AG09319 (cell line): ENCODE measurements at regions not wholly inside any gene's neighbourhood (a gene's known extent, or its start where the extent isn't known, plus 50 kb on each side); places are given as distances from the start of the nearest gene placed in this dataset.
"Not testable (repeated sequence)": the region's sequence is repeated elsewhere in the genome, so short reads cannot be mapped to it uniquely, and the experiment has no call there.

ENCODE experiments used
- DNase-seq: peaks from one replicate; pipeline ENCODE4 v3.0.0-alpha.2; 2010; ENCODE audit warnings: low read depth; ENCODE audit errors: extremely low read depth
- TF ChIP-seq, protein P1 (sequence below): IDR thresholded peaks from 2 replicates; pipeline ENCODE4 v1.5.1; 2011; ENCODE audit warnings: low read depth, mild to moderate bottlenecking, inconsistent platforms, low read length, moderate library complexity

DNA sequence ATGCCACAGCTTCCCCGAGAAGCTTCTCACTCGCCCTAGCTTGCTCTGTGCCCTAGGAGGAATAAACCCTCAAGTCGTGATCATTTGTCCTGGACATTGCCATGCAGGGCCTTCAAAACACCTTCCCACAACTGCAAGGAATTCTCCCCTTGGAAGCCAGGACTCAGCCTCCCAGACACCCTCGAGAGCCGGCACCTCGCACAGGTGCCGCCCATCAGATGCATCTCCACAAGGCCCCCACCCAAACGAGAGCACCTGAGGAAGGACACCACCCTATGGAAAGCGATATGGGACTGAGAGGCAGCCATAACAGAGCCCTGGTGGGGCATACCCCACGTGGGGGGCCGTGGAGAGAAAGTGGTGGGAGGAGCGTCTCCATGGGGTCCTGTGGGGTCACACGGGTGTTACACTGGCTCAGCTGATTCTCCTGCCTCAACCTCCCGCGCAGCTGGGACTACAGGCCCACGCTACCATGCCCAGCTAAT lies 77.6 kb upstream of the FOXK1 start:
- no peak for DNase-seq
- TF ChIP-seq, protein P1, sequence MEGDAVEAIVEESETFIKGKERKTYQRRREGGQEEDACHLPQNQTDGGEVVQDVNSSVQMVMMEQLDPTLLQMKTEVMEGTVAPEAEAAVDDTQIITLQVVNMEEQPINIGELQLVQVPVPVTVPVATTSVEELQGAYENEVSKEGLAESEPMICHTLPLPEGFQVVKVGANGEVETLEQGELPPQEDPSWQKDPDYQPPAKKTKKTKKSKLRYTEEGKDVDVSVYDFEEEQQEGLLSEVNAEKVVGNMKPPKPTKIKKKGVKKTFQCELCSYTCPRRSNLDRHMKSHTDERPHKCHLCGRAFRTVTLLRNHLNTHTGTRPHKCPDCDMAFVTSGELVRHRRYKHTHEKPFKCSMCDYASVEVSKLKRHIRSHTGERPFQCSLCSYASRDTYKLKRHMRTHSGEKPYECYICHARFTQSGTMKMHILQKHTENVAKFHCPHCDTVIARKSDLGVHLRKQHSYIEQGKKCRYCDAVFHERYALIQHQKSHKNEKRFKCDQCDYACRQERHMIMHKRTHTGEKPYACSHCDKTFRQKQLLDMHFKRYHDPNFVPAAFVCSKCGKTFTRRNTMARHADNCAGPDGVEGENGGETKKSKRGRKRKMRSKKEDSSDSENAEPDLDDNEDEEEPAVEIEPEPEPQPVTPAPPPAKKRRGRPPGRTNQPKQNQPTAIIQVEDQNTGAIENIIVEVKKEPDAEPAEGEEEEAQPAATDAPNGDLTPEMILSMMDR = no peak

DNA sequence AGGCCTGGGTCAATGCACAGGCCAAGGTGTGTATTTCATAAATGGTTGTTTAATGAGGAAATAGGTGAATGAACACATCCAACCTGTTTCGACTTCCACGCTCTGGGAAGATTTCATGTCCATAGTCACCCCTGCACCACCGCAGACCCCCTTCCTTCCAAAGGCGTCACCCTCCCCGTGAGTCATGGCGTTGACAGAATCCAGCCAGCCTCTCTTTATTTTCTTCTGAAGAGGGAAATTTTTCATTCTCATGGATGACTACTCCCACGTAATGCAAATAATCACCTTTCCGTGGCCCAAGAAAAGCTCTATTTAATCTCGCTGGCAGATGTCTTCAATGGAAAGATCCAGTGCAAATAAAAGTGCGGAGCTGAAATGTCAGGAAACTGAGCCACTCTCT lies 75.3 kb upstream of the FOXK1 start:
- TF ChIP-seq, protein P1 = no peak
- DNase-seq = no peak

- DNase-seq = no peak
- TF ChIP-seq, protein P1 = no peak
These were observed 74.8 kb upstream of the FOXK1 start for GRCh38 chr7:4607311-4607729.

GRCh38 chr7:4609576-4609975 lies 72.5 kb upstream of the FOXK1 start:
- not testable (repeated sequence) for DNase-seq

DNA sequence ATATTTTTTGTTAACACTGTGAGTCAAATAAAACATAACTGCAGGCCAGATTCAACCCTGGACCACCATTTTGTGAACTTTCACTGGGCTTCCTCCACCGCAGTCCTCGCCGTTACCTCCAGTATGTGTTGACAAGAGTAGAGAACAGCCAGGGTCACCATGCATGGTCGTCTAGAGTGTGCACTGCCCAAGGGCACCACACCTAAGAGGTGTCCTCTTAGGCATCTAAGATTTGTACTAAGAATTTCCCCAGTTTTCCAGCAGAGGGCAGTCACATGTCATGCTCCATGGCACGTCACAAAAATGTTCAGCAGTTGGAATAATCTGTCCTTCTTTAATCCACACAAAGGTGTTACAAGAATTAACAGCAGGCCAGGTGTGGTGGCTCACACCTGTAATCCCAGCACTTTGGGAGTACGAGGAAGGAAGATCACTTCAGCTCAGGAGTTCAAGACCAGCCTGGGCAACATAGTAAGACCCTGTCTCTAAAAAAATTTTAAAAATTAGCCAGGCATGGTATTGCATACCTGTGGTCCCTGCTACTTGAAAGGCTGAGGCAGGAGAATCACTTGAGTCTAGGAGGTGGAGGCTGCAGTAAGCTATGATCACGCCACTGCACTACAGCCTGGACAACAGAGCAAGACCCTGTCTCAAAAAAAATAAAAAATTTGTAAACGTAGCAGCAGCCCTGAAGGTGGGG lies 71.2 kb upstream of the FOXK1 start:
- DNase-seq = peak; percentile 30

GRCh38 chr7:4612237-4612636 lies 69.9 kb upstream of the FOXK1 start:
- TF ChIP-seq, protein P1 = no peak
- no peak for DNase-seq

More for the DNA sequence above, 71.2 kb upstream of the FOXK1 start:
- TF ChIP-seq, protein P1 = peak; percentile 79

DNA sequence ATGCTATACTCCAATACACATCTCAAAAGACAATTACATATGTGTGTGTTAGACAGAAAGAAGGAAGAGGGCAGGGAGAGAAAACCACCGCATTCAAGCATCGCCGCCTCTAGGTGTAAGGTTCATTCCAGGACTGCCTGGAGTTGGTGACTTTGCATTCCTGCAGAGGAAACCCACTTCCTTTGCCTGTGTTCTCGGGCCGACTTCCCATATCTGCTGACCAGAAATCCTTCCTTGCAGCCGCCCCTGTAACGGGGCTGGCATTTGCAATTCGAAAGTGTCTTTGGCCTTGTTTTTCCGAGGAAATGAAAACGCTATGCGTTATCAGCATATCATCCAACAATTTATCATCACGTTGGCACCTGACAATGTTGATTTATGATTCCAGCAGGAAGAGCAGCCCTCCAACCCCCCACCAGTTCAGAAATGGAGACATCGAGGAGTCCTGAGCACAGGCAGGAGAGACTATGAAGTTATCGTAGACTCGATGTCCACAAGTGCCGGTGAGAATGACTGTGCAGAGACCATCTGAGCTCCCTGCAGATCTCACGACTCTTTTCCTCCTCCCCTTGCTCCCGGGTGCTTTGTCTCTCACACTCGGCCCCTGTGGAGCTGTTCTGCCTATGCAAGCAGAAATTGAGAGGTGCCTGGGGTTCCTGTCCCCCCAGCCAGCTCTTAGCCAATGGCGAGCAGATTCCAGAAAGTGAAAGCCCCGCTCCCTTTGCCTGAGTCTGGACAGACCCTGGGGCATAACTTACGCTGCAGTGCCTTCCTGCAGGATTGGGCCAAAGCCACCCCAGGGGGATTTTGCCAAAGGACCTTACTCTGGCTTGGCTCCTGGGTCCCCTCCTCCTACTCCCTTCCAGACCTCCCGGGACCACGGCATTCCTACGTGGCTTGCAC lies 68.9 kb upstream of the FOXK1 start:
- DNase-seq = no peak
- TF ChIP-seq, protein P1 = no peak
